H1 (cell line): ENCODE measurements at regions not wholly inside any gene's neighbourhood (a gene's known extent, or its start where the extent isn't known, plus 50 kb on each side); places are given as distances from the start of the nearest gene placed in this dataset.

Experiments used
- EZH2 ChIP-seq: fragments of 200-600 bp; sonication (generic); IDR thresholded peaks from 2 replicates; pipeline ENCODE4 v1.7.1; 2012; ENCODE audit warnings: low read depth, mild to moderate bottlenecking, moderate library complexity, low read length, inconsistent platforms; ENCODE audit not compliant: severe bottlenecking
- MAFK ChIP-seq: IDR thresholded peaks from 2 replicates; pipeline ENCODE4 v1.6.1; 2012; ENCODE audit warnings: low read depth, mild to moderate bottlenecking, improper control_type of control experiment, low read length
- RAD21 ChIP-seq, 2 experiments: IDR thresholded peaks in 1 of 2; conservative IDR thresholded peaks in 1 of 2; 2 replicates each; pipeline ENCODE4 v1.6.1; 2011; ENCODE audit warnings: low read depth in 2 of 2, low read length in 2 of 2, improper control_type of control experiment in 1 of 2, inconsistent platforms in 1 of 2, mild to moderate bottlenecking in 1 of 2, moderate library complexity in 1 of 2
- RNF2 ChIP-seq: fragments of 200-900, 300-1000 bp; sonication (generic); IDR thresholded peaks from 2 replicates; pipeline ENCODE4 v1.7.1; 2016; ENCODE audit warnings: borderline replicate concordance, low read depth, mild to moderate bottlenecking, antibody characterized with exemption, low read length; ENCODE audit not compliant: poor library complexity, severe bottlenecking; ENCODE audit errors: missing control alignments
- SIN3A ChIP-seq, 2 experiments: IDR thresholded peaks in 1 of 2; conservative IDR thresholded peaks in 1 of 2; 2 replicates each; pipeline ENCODE4 v1.6.1; 2011 to 2012; ENCODE audit warnings: low read length in 2 of 2, improper control_type of control experiment in 1 of 2, low read depth in 1 of 2, mild to moderate bottlenecking in 1 of 2
- SUZ12 ChIP-seq: fragments of 200-600 bp; sonication (generic); IDR thresholded peaks from 2 replicates; pipeline ENCODE4 v1.6.1; 2012; ENCODE audit warnings: mild to moderate bottlenecking, inconsistent platforms, low read length, moderate library complexity, mixed read lengths
- TF ChIP-seq, protein P1 (sequence below), 3 experiments: IDR thresholded peaks; 1 replicate in 2 of 3; 2 replicates in 1 of 3; pipeline versions ENCODE4 v1.5.1 to v1.6.1; 2011; ENCODE audit warnings: low read length in 3 of 3, mild to moderate bottlenecking in 3 of 3, inconsistent platforms in 2 of 3, low read depth in 1 of 3, moderate library complexity in 1 of 3; ENCODE audit not compliant: insufficient read depth in 1 of 3; ENCODE audit errors: control extremely low read depth in 1 of 3

DNA sequence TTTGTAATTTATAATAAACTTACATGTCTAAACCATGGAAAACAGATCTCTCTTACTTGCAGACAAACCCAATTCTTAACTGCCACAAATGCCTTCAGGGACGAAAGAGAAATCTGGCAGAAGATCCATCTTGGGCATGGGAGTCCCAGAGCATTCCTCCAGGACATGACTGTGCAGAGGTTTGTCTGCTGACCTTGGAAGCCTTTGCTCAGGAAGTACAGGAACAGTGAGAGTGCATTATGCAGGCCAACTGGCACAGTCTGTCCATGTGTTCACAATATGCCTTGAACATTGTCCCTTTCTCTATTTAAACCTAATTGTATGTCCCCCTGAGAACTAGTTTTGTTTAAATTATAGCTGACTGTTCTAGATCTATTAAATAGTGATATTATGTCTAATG, 467.1 kb downstream of the ATP23 start:
- TF ChIP-seq, protein P1, sequence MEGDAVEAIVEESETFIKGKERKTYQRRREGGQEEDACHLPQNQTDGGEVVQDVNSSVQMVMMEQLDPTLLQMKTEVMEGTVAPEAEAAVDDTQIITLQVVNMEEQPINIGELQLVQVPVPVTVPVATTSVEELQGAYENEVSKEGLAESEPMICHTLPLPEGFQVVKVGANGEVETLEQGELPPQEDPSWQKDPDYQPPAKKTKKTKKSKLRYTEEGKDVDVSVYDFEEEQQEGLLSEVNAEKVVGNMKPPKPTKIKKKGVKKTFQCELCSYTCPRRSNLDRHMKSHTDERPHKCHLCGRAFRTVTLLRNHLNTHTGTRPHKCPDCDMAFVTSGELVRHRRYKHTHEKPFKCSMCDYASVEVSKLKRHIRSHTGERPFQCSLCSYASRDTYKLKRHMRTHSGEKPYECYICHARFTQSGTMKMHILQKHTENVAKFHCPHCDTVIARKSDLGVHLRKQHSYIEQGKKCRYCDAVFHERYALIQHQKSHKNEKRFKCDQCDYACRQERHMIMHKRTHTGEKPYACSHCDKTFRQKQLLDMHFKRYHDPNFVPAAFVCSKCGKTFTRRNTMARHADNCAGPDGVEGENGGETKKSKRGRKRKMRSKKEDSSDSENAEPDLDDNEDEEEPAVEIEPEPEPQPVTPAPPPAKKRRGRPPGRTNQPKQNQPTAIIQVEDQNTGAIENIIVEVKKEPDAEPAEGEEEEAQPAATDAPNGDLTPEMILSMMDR (IDR thresholded peaks at IDR 0.05; ENCODE audit: control extremely low read depth in 1 of 3, insufficient read depth in 1 of 3, low read depth in 1 of 3, low read length in 3 of 3) = no peak
- TF ChIP-seq MAFK = no peak
- TF ChIP-seq SUZ12 = no peak
- no peak for TF ChIP-seq RAD21 (IDR thresholded peaks at IDR 0.05 in 1 of 2, conservative IDR thresholded peaks at IDR 0.05 in 1 of 2; ENCODE audit: low read depth in 2 of 2, low read length in 2 of 2)
- TF ChIP-seq SIN3A (conservative IDR thresholded peaks at IDR 0.05 in 1 of 2, IDR thresholded peaks at IDR 0.05 in 1 of 2; ENCODE audit: low read depth in 1 of 2, low read length in 2 of 2) = no peak
- no peak for TF ChIP-seq EZH2
- TF ChIP-seq RNF2 = no peak
